OCI-LY1 (cell line): ENCODE measurements at regions not wholly inside any gene's neighbourhood (a gene's known extent, or its start where the extent isn't known, plus 50 kb on each side); places are given as distances from the start of the nearest gene placed in this dataset.

Experiments
- CTCF ChIP-seq: fragments of 200-600 bp; sonication (generic), shearing (Covaris generic); IDR thresholded peaks from 2 replicates; pipeline ENCODE4 v1.5.1; 2017; ENCODE audit warnings: mild to moderate bottlenecking, antibody characterized with exemption, low read length, moderate library complexity, mixed read lengths
- EZH2 ChIP-seq: fragments of 200-600 bp; sonication (generic), shearing (Covaris generic); IDR thresholded peaks from 2 replicates; pipeline ENCODE4 v1.8.0; 2017; ENCODE audit warnings: borderline replicate concordance, mixed run types, mild to moderate bottlenecking, antibody characterized with exemption, low read length, moderate library complexity, mixed read lengths

GRCh38 chr11:111035746-111036145, 209.8 kb upstream of the POU2AF2 start:
- TF ChIP-seq EZH2 (no peak), CTCF (no peak)
